SK-MEL-5 (cell line): ENCODE measurements at regions not wholly inside any gene's neighbourhood (a gene's known extent, or its start where the extent isn't known, plus 50 kb on each side); places are given as distances from the start of the nearest gene placed in this dataset.
A peak's percentile ranks its signal among the peaks of the same experiment; 100 is the strongest.
"Not testable (repeated sequence)": the region's sequence is repeated elsewhere in the genome, so short reads cannot be mapped to it uniquely, and the experiment has no call there.

ENCODE experiments used
- DNase-seq: peaks from one replicate; pipeline ENCODE4 v3.0.0-alpha.2; 2016; ENCODE audit warnings: low read depth, low spot score
- in situ Hi-C: cut with HindIII; loops from 2 replicates; pipeline ENCODE4 v1.10.0; 2016; ENCODE audit warnings: low sequenced_read_pairs, high pct_unique_total_duplicates, low pct_unique_long_range_greater_than_20kb

DNA sequence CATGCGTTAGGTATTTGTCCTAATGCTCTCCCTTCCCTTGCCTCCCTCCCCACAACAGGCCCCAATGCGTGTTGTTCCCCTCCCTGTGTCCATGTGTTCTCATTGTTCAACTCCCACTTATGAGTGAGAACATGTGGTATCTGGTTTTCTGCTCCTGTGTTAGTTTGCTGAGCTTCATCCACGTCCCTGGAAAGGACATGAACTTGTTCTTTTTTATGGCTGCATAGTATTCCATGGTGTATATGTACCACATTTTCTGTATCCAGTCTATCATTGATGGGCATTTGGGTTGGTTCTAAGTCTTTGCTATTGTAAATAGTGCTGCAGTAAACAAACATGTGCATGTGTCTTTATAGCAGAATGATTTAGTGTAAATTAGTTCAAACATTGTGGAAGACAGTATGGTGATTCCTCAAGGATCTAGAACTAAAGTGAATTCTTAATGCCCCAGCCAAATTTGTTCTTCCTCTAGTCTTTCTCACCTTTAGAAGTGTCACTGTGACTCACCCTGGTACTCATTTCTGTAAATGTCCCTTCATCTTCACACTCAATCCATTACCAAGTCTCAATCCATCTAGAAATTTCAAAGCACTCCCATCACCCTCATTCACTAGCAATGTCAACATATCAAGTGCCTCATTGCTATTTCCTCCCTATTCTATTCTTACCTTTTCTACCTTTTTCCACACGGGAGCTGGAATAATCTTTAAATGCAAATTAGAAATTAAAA, 123.9 kb downstream of the MREG start:
- in situ Hi-C loops, DNase-seq: not testable (repeated sequence)

DNA sequence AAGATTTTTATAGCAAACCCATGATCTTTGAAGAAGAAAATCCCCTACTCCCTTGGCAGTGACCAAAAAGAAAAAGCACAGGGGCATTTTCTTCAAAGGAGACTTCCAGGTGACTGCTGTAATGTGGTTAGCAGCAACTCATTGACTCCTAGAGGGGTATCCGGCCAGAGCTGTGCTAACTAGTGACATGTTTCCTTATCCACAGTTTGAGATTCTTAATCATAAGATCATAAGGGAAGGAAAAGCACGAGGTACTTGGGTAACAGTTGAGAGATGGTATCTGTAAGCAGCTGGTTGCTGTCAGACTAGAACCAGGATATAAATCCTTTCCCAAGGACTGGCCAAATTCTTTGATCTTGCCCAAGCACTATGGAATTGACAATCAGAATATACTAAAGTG, 124.7 kb downstream of the MREG start:
- in situ Hi-C loops = no loop called here
- peak; percentile 15 for DNase-seq

DNA sequence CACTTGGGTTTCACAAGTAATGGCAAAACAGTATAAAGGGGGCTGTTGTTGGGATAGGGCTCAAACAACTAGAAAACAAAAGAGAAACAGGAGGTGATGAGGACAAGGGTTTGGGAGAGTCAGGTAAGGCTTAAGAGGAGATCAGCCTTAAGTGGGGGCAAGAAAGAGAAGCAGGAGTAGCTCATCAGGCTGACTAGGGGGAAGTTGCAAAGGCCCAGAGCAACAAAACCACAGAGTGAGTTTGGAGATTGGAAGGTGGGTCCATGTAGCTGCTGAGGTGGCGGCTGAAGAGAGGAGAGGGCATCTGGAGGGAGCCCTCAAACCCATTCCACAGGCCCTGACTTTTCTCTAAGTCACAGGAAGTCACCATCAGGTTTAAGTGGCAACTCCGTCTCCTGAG, 126.0 kb downstream of the MREG start:
- in situ Hi-C loops = no loop called here
- DNase-seq = no peak

DNA sequence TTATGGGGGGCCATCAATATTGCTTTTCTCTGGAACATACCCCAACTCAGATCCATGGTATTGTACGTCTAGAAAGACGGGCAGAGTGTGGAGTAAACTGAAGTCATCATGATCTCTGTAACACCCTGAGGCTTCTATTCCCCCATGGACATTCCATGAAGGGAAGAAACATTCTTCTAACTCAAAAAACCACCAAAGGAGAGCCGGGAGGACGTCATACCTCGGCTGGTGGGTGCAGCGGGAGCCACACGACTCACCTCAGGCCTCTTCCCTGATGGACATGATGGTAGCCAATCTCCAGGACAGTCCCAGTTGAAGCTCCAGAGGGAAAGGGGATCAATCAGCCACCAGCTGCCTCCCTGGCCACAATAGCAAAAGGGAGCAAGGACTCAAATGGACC, 127.3 kb downstream of the MREG start:
- DNase-seq = no peak
- in situ Hi-C loops = no loop called here

DNA sequence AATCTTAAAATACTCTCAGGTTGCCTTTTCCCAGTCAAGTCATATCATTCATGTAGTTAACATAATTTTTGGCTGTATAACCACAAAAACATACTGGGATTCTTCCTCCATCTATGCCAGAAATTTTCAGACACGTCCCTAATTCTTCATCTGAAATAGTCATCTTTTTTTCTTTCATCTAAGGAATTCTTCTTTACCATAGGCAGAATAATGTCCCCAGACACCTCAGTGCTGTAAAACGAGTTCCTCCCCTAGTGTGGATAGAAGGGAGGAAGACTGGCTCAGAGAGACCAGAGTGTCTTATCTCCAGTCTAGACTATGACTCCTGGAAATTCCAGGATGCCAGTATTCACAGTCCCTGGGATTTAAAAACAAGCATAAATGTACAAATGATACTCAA, 127.8 kb downstream of the MREG start:
- in situ Hi-C loops = no loop called here
- DNase-seq = no peak

DNA sequence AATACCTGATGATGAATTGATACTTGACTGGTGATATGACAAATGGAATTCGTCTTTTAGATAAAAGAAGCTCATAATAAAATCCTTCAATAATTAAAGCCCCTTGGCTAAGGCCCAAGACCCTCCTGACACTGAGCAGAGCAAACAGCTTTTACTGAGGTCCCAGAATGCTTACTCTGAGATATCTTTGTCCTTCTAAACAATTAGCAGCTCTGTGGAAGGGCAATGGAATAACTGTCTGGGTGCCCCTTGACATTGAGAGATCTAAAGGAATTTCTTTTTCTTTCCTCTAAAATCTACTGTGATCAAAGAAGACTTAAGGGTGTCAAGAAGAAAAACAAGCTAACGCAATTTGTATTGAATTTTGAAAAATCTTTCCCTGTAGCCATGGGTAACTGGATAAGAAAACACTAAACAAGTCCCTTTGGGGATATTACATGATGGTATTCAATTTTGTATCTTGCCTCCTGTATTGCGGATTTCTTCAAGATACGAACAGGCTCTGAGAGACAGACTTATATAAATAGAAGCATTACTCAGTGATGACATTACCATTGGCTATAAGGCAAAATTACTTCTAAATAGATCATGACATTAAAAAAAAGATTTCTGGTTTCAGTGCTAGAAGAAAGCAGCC, 128.8 kb downstream of the MREG start:
- DNase-seq = no peak
- in situ Hi-C loops = no loop called here

DNA sequence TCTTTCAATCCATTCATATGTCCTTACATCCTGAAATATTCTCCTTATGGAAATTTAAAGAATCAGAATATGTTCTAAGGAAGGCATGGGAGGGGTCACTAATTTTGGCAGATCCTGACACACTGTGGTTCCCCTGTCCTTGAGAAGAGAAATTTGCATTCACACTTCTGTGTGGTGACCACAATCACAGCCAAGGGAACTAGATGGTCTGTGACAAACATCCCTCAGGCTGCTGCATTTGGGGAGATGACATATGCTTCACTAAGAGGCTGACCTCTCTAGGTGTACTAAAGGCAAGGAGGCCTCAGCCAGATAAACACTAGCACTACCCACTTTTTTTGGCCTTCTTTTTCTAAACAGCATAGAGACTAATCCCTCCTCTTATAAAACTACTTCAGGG, 129.6 kb downstream of the MREG start:
- in situ Hi-C loops = no loop called here
- no peak for DNase-seq

DNA sequence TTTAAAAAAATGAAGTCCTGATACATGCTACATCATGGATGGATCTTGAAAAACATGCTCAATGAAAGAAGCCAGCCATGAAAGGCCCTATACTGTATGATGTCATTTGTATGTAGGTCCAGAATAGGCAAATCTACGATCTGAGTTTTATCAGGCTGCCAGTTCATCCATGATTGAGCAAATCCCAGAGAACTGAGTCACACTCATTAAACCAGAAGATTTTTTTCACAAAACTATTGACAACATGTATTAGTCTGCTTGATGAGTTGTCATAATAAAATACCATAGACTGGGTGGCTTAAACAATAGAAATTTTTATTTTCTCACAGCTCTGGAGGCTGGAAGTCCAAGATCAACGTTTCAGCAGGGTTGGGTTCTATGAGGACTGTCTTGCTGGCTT, 130.7 kb downstream of the MREG start:
- DNase-seq = no peak
- in situ Hi-C loops = no loop called here

DNA sequence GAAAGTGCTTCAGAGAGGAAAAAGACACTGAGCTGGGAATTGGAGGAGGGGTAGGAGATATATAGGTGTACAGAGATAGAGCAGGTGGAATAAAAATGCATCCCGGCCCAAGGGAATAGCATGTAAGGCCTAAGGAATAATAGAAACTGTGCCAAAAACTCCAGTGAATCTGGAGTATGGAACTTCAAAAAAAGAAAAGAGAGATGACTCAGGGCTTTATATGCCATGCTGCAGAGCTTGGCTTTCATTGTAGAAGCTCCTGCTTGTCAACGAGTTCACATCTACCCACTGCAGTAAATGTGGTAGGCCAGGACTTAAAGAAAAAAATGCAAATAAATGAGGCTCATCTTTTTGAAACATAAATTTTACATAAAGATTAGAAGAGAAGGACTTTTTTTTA, 131.8 kb downstream of the MREG start:
- no peak for DNase-seq
- in situ Hi-C loops = no loop called here

DNA sequence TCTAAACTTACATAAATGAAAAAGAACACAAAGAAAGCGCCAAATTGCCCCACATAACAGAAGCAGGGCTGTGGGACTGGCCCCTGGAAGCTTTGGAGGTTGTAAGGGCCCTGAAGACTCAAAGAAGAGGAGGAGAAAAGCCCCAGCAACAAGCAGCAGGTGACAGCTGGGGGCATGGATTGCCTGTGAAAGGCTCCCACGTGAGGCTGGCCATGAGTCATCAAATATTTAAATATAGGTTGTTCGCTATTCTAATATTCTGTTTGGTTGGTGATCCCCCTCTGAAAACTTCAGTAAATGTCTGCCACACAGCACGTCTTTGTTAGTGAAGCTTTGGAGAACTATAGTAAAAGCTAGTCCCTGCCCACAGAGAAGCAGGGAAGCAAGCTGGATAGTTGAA, 132.4 kb downstream of the MREG start:
- no peak for DNase-seq
- in situ Hi-C loops = no loop called here

DNA sequence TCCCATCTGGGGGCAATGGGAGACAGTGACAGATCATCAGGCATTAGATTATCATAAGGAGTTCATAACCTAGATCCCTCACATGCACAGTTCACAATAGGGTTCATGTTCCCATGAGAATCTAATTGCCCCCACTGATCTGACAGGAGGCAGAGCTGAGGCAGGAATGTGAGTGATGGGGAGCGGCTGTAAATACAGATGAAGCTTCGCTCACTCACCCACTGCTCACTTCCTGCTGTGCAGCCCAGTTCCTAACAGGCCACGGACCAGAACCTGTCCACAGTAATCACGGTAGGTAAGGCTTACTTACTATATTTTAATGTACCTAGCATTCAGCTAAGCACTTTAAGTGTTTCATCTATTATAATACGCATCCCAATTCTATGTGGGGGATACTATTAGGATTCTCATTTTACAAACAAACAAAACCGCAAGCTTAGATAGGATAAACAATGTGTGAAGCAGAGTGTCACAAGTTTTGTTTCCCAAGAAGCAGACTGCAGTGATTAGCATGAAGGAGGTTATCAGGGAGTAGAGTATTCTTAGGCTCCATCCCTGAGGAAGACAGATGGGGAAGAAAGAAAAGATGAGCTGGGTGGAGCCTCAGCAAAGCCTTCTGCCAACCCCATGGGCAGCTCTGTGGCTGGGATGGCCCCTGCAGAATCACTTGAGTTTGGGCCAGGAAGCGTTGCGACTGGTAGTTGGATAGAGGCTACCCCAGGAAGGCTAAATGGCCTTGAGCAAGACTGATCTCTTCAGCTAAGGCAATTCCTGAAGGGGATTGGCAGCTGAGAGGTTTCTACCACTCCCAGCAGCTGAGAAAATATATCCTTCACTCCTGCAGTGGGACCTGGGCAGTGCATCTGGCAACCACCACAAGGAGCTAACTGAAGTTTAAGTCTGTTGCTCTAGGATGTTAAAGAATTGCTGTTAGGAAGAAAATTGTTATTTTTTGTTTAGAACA, 133.1 kb downstream of the MREG start:
- no peak for DNase-seq

DNA sequence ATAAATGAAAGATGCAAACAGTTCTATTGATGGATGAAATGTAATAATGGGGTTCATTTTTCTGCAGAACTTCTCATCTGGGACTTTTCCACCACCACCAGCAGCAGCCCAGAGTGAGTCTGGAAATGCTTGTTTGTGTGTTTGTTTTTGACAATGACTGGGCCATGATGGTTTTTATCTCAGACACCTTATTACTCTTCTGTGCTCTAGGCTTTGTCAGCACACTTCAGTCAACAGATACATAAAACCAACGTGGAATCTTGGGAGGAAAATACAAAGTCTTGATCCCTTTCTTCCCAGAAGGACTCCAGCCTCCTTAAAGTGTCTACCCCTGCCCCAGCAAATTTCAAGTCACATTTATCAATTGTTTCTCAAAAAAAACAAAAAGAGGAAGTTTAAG, 134.0 kb downstream of the MREG start:
- in situ Hi-C loops = no loop called here
- DNase-seq = no peak

More for the DNA sequence above, 133.1 kb downstream of the MREG start:
- in situ Hi-C loops = no loop called here

DNA sequence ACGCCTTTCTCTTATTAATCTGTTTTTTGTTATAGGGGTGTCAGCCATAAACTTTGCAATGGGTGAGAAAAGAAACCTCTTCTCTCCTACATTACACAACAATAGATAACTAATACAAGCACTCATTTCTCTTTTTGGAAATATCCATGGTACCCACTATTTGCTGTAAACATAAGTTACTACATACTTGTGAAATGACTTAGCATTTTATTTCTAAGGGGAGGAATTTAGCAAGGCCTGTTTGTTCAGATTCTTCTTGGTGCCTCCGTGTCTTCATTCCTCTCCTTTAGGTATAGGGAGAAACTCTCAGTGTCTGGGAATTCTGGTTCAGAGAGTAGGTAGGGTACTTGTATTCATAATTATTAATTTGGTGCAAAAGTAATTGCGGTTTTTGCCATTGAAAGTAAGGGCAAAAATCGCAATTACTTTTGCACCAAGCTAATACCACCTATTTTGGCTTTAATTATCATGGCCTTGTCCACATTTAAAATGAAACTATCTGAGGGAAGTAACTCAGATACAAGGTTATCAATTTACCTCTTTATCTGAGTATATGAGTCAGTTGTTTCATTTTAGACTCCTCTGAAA, 134.8 kb downstream of the MREG start:
- in situ Hi-C loops = no loop called here
- DNase-seq = no peak

DNA sequence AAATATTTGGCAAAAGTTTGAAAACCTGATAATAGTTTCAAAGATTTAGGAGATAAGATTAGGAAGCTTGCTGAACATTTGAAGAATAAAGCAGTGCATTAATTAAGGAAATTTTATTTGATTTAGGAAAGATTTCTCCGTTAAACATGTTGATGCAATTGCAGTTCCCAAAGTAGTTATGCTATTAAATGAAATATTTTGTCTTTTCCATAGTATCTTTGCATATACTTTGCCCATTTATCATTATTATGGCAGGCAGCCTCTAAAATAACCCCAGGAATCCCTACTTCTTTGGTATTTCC, 136.5 kb downstream of the MREG start:
- in situ Hi-C loops = no loop called here
- no peak for DNase-seq

DNA sequence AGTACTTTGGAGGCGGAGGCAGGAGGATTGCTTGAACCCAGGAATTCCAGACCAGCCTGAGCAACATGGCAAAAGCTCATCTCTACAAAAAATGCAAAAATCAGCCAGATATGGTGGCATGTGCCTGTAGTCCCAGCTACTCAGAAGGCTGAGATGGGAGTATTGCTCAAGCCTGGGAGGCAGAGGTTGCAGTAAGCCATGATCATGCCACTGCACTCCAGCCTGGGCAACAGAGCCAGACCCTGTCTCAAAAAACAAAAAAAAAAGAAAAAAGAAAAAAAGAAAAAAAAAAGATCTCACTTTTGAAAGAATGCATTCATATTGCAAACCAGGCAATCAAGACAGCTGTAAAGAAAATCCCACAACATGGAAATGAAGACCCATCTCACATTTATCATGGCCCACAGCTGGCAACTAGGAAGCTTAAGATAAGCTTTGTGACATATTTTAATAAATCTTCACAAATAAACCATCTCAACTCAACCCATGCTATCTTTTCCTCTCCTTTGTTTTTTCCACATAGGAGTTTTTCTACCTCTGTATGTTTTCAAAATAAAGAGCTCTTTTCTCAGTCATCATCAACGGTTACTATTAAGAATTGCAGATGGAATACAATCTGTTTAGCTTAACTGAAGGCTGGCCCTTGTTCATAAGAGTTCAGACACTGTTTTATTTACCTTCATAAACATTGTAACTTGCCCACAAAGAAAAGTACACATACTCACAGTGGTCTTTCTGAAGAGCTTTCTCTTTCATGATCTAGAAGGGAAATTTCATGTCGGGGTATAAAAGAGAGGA, 137.0 kb downstream of the MREG start:
- in situ Hi-C loops = no loop called here
- no peak for DNase-seq

DNA sequence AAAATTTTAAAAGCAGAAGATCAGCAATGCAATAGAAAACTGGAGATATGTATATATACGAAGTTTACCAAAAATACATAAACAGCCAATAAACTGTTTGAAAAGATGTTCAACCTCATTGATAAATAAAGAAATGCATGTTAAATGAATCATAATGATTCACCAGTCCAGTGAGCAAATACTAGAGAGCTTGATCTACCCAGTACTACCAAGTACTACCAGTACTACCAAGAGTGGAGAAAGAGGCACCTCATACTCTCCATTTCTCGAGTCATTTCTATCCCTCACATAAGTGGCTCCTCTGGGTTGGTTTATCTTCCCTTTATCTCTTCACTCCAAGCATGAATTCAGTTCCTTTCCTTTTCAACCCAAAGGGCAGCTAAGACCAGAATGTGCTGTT, 138.9 kb downstream of the MREG start:
- in situ Hi-C loops = no loop called here

DNA sequence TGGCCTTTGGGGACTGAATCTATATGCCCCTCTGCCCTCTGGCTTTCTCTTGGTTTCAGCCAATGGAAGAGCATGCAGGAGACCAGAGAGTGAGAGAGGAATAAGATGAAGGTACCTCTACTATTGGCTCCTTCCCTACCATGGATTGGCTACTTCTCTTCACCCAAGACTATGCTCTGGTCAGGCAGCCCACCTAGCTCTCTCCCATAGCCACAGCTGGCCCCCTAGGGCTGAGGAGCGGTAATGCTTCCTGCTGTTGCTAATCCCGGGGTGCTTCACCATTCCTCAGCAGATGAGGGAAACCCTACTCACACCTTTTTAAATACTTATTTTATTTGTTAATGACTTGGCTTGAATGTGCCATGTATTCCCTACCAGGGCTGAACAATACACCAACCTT, 142.4 kb downstream of the MREG start:
- peak; percentile 63 for DNase-seq
- in situ Hi-C loops = no loop called here

More for the DNA sequence above, 138.9 kb downstream of the MREG start:
- DNase-seq = no peak

DNA sequence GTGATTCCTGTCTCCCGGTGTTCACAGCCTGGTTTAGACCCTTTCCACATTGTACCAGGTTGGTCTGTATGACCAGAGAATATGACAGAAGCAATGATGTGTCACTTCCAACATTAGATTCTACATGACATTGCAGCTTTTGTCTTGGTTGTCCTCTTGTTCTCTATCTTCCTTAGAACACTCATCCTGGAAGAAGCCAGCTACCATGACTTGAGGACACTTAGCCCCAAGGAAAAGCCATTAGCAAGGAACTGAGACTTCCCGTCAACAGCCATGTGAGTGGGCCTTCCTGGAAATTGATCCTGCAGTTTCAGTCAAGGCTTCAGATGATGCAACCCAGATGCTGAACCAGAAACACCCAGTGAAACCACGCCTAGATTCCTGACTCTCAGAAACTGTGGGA, 143.3 kb downstream of the MREG start:
- in situ Hi-C loops = no loop called here
- no peak for DNase-seq
